ENCODE measurements at regions not wholly inside any gene's neighbourhood (a gene's known extent, or its start where the extent isn't known, plus 50 kb on each side); places are given as distances from the start of the nearest gene placed in this dataset.

- intact Hi-C loops (cut with micrococcal nuclease): no loop called here
These were observed 175.9 kb upstream of the GHITM start for GRCh38 chr10:83963446-83963845.

GRCh38 chr10:83965473-83965872, 173.8 kb upstream of the GHITM start:
- DNase-seq: no peak
- H3K4me1 Mint-ChIP-seq: no peaks in the 10 kb centered on the region
- Histone ChIP-seq H3K79me2 (ENCODE audit: insufficient read depth, low read length) (no peaks in the 10 kb centered on the region), H3K9me3 (replicated peaks in 1 of 2; ENCODE audit: control insufficient read depth in 1 of 2, insufficient read depth in 1 of 2, low read length in 2 of 2) (no peaks in the 10 kb centered on the region), H3K9ac (ENCODE audit: insufficient read depth, low read length, poor library complexity, severe bottlenecking) (no peak overlapping the region), H2AFZ (ENCODE audit: insufficient read depth, low read depth, low read length, poor library complexity, severe bottlenecking) (no peak overlapping the region), H3K4me1 (ENCODE audit: control insufficient read depth in 1 of 2, insufficient read depth in 2 of 2, low read length in 2 of 2) (no peaks in the 10 kb centered on the region), H3K4me2 (replicated peaks; ENCODE audit: extremely low read depth, low read length, poor library complexity, severe bottlenecking) (no peak overlapping the region), H3K27me3 (ENCODE audit: control insufficient read depth in 2 of 2, insufficient read depth in 2 of 2, low read length in 2 of 2) (no peaks in the 10 kb centered on the region), H3K36me3 (replicated peaks in 1 of 2; ENCODE audit: control insufficient read depth in 1 of 2, insufficient read depth in 2 of 2, low read length in 2 of 2) (no peaks in the 10 kb centered on the region), H3K4me3 (replicated peaks in 1 of 3; ENCODE audit: low read depth in 2 of 3, low read length in 3 of 3) (no peak overlapping the region), H4K20me1 (ENCODE audit: insufficient read depth, low read length) (no peaks in the 10 kb centered on the region), H3K27ac (ENCODE audit: low read depth in 1 of 2, low read length in 2 of 2) (no peak overlapping the region)
- peaks cover 0 to 2% (median 0%) of the 10 kb centered on the region in 7 donors for H3K9me3 Mint-ChIP-seq
- H3K4me3 Mint-ChIP-seq: no peak overlapping the region
- no peaks in the 10 kb centered on the region for H3K36me3 Mint-ChIP-seq
- 70% methylated on average over 2 of the region's 2 CpGs for WGBS (ENCODE audit: insufficient coverage)
- peaks cover 4 to 11% (median 5%) of the 10 kb centered on the region in 3 donors for H3K27me3 Mint-ChIP-seq (ENCODE audit: low read depth in 3 of 3)
- intact Hi-C loops (cut with micrococcal nuclease): no loop called here
- no peak overlapping the region for H3K27ac Mint-ChIP-seq
- TF ChIP-seq, protein P1, sequence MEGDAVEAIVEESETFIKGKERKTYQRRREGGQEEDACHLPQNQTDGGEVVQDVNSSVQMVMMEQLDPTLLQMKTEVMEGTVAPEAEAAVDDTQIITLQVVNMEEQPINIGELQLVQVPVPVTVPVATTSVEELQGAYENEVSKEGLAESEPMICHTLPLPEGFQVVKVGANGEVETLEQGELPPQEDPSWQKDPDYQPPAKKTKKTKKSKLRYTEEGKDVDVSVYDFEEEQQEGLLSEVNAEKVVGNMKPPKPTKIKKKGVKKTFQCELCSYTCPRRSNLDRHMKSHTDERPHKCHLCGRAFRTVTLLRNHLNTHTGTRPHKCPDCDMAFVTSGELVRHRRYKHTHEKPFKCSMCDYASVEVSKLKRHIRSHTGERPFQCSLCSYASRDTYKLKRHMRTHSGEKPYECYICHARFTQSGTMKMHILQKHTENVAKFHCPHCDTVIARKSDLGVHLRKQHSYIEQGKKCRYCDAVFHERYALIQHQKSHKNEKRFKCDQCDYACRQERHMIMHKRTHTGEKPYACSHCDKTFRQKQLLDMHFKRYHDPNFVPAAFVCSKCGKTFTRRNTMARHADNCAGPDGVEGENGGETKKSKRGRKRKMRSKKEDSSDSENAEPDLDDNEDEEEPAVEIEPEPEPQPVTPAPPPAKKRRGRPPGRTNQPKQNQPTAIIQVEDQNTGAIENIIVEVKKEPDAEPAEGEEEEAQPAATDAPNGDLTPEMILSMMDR (IDR thresholded peaks at IDR 0.05): no peak

More at GRCh38 chr10:83963446-83963845, 175.9 kb upstream of the GHITM start:
- Mint-ChIP-seq H3K9me3 (peaks cover 0 to 2% (median 0%) of the 10 kb centered on the region in 7 donors), H3K4me3 (no peak overlapping the region), H3K27ac (no peak overlapping the region), H3K36me3 (no peaks in the 10 kb centered on the region), H3K27me3 (ENCODE audit: low read depth in 3 of 3) (peaks cover 4 to 11% (median 5%) of the 10 kb centered on the region in 3 donors), H3K4me1 (peaks cover 6% of the 10 kb centered on the region)
- no peak for DNase-seq
- no peak overlapping the region for H3K27ac ChIP-seq (ENCODE audit: low read depth in 1 of 2, low read length in 2 of 2)
- no peaks in the 10 kb centered on the region for H3K9me3 ChIP-seq (replicated peaks in 1 of 2; ENCODE audit: control insufficient read depth in 1 of 2, insufficient read depth in 1 of 2, low read length in 2 of 2)
- WGBS (ENCODE audit: insufficient coverage): 92% methylated on average over 2 of the region's 3 CpGs
- no peak overlapping the region for H2AFZ ChIP-seq (ENCODE audit: insufficient read depth, low read depth, low read length, poor library complexity, severe bottlenecking)
- no peak overlapping the region for H3K9ac ChIP-seq (ENCODE audit: insufficient read depth, low read length, poor library complexity, severe bottlenecking)
- TF ChIP-seq, protein P1 (IDR thresholded peaks at IDR 0.05): no peak
- H3K4me3 ChIP-seq (replicated peaks in 1 of 3; ENCODE audit: low read depth in 2 of 3, low read length in 3 of 3): no peak overlapping the region
- H3K27me3 ChIP-seq (ENCODE audit: control insufficient read depth in 2 of 2, insufficient read depth in 2 of 2, low read length in 2 of 2): no peaks in the 10 kb centered on the region
- H4K20me1 ChIP-seq (ENCODE audit: insufficient read depth, low read length): no peaks in the 10 kb centered on the region
- peaks cover 0 to 16% of the 10 kb centered on the region in 2 donors for H3K4me1 ChIP-seq (ENCODE audit: control insufficient read depth in 1 of 2, insufficient read depth in 2 of 2, low read length in 2 of 2)
- no peaks in the 10 kb centered on the region for H3K36me3 ChIP-seq (replicated peaks in 1 of 2; ENCODE audit: control insufficient read depth in 1 of 2, insufficient read depth in 2 of 2, low read length in 2 of 2)
- no peaks in the 10 kb centered on the region for H3K79me2 ChIP-seq (ENCODE audit: insufficient read depth, low read length)
- no peak overlapping the region for H3K4me2 ChIP-seq (replicated peaks; ENCODE audit: extremely low read depth, low read length, poor library complexity, severe bottlenecking)

Measured in CD14-positive monocyte (primary cell).